Spleen (tissue), 11 donors: ENCODE measurements at regions not wholly inside any gene's neighbourhood (a gene's known extent, or its start where the extent isn't known, plus 50 kb on each side); places are given as distances from the start of the nearest gene placed in this dataset.

ENCODE experiments used
- DNase-seq: peaks from one replicate; pipeline ENCODE4 v3.0.0-alpha.2; 2020
- H3K27ac ChIP-seq, 8 donors: fragments of 200-600 bp; sonication (generic) in 7 of 8; 1 replicate in 4 of 8; 2 replicates in 4 of 8; pipeline versions ENCODE4 v1.5.0 to v1.8.0; 2016 to 2021; ENCODE audit warnings: inconsistent platforms in 4 of 8, mild to moderate bottlenecking in 4 of 8, moderate library complexity in 1 of 8
- H3K27me3 ChIP-seq, 7 donors: fragments of 200-600 bp; sonication (generic) in 6 of 7; replicated peaks in 1 of 7; 1 replicate in 4 of 7; 2 replicates in 3 of 7; pipeline versions ENCODE4 v1.5.0 to v1.8.0; 2016 to 2021; ENCODE audit warnings: inconsistent platforms in 3 of 7, mild to moderate bottlenecking in 1 of 7
- H3K36me3 ChIP-seq, 6 donors: fragments of 200-600 bp; sonication (generic) in 5 of 6; 1 replicate in 4 of 6; 2 replicates in 2 of 6; pipeline versions ENCODE4 v1.5.0 to v1.8.0; 2016 to 2021; ENCODE audit warnings: inconsistent platforms in 2 of 6
- H3K4me1 ChIP-seq, 6 donors: fragments of 200-600 bp; sonication (generic) in 5 of 6; 1 replicate in 3 of 6; 2 replicates in 3 of 6; pipeline versions ENCODE4 v1.5.0 to v1.8.0; 2016 to 2021; ENCODE audit warnings: inconsistent platforms in 3 of 6
- H3K4me3 ChIP-seq, 8 donors: fragments of 200-600 bp; sonication (generic) in 7 of 8; 1 replicate in 4 of 8; 2 replicates in 4 of 8; pipeline versions ENCODE4 v1.5.0 to v1.8.0; 2016 to 2021; ENCODE audit warnings: inconsistent platforms in 4 of 8, mild to moderate bottlenecking in 4 of 8, moderate library complexity in 2 of 8
- H3K9me3 ChIP-seq, 8 donors: fragments of 200-600 bp; sonication (generic) in 7 of 8; 1 replicate in 4 of 8; 2 replicates in 4 of 8; pipeline versions ENCODE4 v1.5.0 to v1.8.0; 2016 to 2021; ENCODE audit warnings: inconsistent platforms in 4 of 8
- CTCF ChIP-seq, 11 experiments: fragments of 200-600 bp in 7 of 11; fragments of 450-650 bp in 4 of 11; sonication (generic) in 4 of 11; IDR thresholded peaks in 8 of 11; conservative IDR thresholded peaks in 3 of 11; 1 replicate in 7 of 11; 2 replicates in 4 of 11; pipeline versions ENCODE4 v1.4.0 to v1.8.0; 2016 to 2021; ENCODE audit warnings: antibody characterized with exemption in 11 of 11, inconsistent platforms in 4 of 11, mild to moderate bottlenecking in 1 of 11
- POLR2A ChIP-seq, 3 donors: fragments of 450-650 bp; IDR thresholded peaks; one replicate each; pipeline ENCODE4 v1.5.1; 2017; ENCODE audit warnings: antibody characterized with exemption in 3 of 3, mild to moderate bottlenecking in 1 of 3
- POLR2AphosphoS5 ChIP-seq, 3 donors: sonication (generic); formaldehyde crosslinking; IDR thresholded peaks; one replicate each; pipeline ENCODE4 v1.5.1; 2017; ENCODE audit warnings: antibody characterized with exemption in 3 of 3
- WGBS, 5 donors: extraction: QIAGEN DNeasy Blood & Tissue Kit in 3 of 5; methylation state at CpG; one replicate each; pipeline versions ENCODE4 v1.1.5 to v1.1.7; 2013 to 2018; 5-methylcytosine and 5-hydroxymethylcytosine counted together
- intact Hi-C: fragments of 100-400 bp; cut with DNase I; formaldehyde crosslinking; loops from one replicate; pipeline ENCODE4 v1.15.0; 2023; ENCODE audit warnings: low total_unique reads
- donor health status: healthy with polysubstance abuse.
- donor health status: DM: no; HTN: no; CAD: no; lungs with moderate emphysema.
- donor health status: DM: no; HTN: no; CAD: no.
- donor health status: Bipolar disorder and iron deficiency.
- donor health status: healthy.
- donor health status: DM: no; HTN: no; CAD: no.
- donor health status: DM: yes; HTN: yes; CAD: no.

GRCh38 chr18:34120294-34120693 is 104.4 kb downstream of the NOL4 start:
- intact Hi-C loops: loop anchor here (10.0 kb wide), 1 partner anchor 665 kb away; no protein-coding TSS in a partner anchor

DNA sequence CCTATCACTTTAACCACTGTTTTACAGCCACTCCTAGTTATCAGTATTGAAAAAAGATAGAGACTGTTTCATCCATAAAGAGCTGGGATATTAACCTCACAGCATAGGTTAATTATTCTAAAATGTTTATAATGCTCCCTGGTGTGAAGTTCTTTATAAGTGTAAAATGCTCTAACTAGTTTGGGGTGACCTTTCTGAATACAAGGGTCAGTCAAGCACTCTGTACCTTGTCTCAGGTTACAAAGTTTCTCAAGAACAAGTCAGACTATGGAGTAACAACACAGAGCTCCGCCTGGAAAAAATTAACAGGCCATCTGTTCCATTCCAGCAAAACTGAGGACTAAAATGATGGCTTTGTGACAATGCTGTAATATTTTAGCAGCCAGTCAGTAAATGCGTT is 107.4 kb downstream of the NOL4 start:
- 57 to 75% (median 62%) methylated on average over 2 of the region's 2 CpGs for WGBS, 5 donors

More at GRCh38 chr18:34120294-34120693, 104.4 kb downstream of the NOL4 start:
- H3K27me3 ChIP-seq: no peaks in the 10 kb centered on the region
- WGBS, 5 donors: 70 to 86% (median 79%) methylated on average over 1 of the region's 1 CpG
- DNase-seq: no peak
- no peaks in the 10 kb centered on the region for H3K9me3 ChIP-seq
- no peak for TF ChIP-seq POLR2AphosphoS5 (IDR thresholded peaks at IDR 0.05)
- TF ChIP-seq POLR2A (IDR thresholded peaks at IDR 0.05): no peak
- no peak for TF ChIP-seq CTCF (IDR thresholded peaks at IDR 0.05 in 8 of 11, conservative IDR thresholded peaks at IDR 0.05 in 3 of 11)
- no peaks in the 10 kb centered on the region for H3K4me1 ChIP-seq
- no peak overlapping the region for H3K27ac ChIP-seq
- H3K4me3 ChIP-seq: no peak overlapping the region
- no peaks in the 10 kb centered on the region for H3K36me3 ChIP-seq

GRCh38 chr18:34115409-34116081 is 109.2 kb downstream of the NOL4 start:
- intact Hi-C loops: no loop called here
- no peaks in the 10 kb centered on the region for H3K27me3 ChIP-seq
- peaks cover 0 to 3% (median 0%) of the 10 kb centered on the region in 8 donors for H3K9me3 ChIP-seq
- no peak overlapping the region for H3K27ac ChIP-seq
- no peak overlapping the region for H3K4me3 ChIP-seq
- H3K4me1 ChIP-seq: no peaks in the 10 kb centered on the region
- H3K36me3 ChIP-seq: no peaks in the 10 kb centered on the region
- no peak for DNase-seq
- WGBS, 5 donors: 73 to 83% (median 78%) methylated on average over 5 of the region's 5 CpGs
- no peak for TF ChIP-seq CTCF (IDR thresholded peaks at IDR 0.05 in 8 of 11, conservative IDR thresholded peaks at IDR 0.05 in 3 of 11)

More for the DNA sequence above, 107.4 kb downstream of the NOL4 start:
- Histone ChIP-seq H3K4me3 (no peak overlapping the region), H3K27ac (no peak overlapping the region), H3K9me3 (no peaks in the 10 kb centered on the region), H3K4me1 (no peaks in the 10 kb centered on the region), H3K36me3 (no peaks in the 10 kb centered on the region), H3K27me3 (no peaks in the 10 kb centered on the region)
- intact Hi-C loops: no loop called here
- no peak for DNase-seq
- TF ChIP-seq POLR2A (IDR thresholded peaks at IDR 0.05) (no peak), POLR2AphosphoS5 (IDR thresholded peaks at IDR 0.05) (no peak), CTCF (IDR thresholded peaks at IDR 0.05 in 8 of 11, conservative IDR thresholded peaks at IDR 0.05 in 3 of 11) (no peak)

DNA sequence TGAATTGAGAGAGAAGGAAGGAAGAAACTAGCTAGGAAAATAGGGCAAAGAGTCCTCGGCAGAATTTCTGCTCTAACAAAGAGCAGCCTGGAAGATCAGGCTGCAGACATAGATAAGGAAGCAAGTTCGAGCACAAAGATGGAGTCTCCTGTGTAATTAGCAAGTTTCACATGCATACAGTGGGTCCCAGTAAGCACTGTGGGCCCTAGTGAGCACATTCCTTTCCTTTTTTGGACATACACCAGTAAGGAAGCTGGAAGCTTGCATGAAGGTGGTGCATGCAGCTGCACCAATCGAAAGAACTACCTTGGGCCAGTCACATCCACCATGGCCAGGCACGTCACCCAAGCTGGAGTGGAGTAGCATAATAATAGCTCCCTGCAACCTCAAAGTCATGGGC is 109.7 kb downstream of the NOL4 start:
- no peaks in the 10 kb centered on the region for H3K36me3 ChIP-seq
- WGBS, 5 donors: 68 to 77% (median 72%) methylated on average over 4 of the region's 4 CpGs
- no peak for DNase-seq

More for the DNA sequence above, 109.7 kb downstream of the NOL4 start:
- H3K9me3 ChIP-seq: peaks cover 0 to 3% (median 0%) of the 10 kb centered on the region in 8 donors
- TF ChIP-seq POLR2A (IDR thresholded peaks at IDR 0.05) (no peak), CTCF (IDR thresholded peaks at IDR 0.05 in 8 of 11, conservative IDR thresholded peaks at IDR 0.05 in 3 of 11) (no peak), POLR2AphosphoS5 (IDR thresholded peaks at IDR 0.05) (no peak)
- intact Hi-C loops: no loop called here
- H3K4me3 ChIP-seq: no peak overlapping the region
- H3K27ac ChIP-seq: no peak overlapping the region
- H3K4me1 ChIP-seq: no peaks in the 10 kb centered on the region
- H3K27me3 ChIP-seq: no peaks in the 10 kb centered on the region
